Astrocyte of the spinal cord (primary cell): ENCODE measurements at regions not wholly inside any gene's neighbourhood (a gene's known extent, or its start where the extent isn't known, plus 50 kb on each side); places are given as distances from the start of the nearest gene placed in this dataset.
A peak's percentile ranks its signal among the peaks of the same experiment; 100 is the strongest.

Experiments
- DNase-seq: peaks from one replicate; pipeline ENCODE4 v3.0.0; 2011; ENCODE audit warnings: low read depth, low spot score
- H3K4me3 ChIP-seq: 2 replicates; pipeline ENCODE4 v1.5.1; 2011; ENCODE audit warnings: low read depth, mild to moderate bottlenecking, low read length, moderate library complexity
- CTCF ChIP-seq: IDR thresholded peaks from 2 replicates; pipeline ENCODE4 v1.5.1; 2012; ENCODE audit warnings: low read depth, mild to moderate bottlenecking, low read length, inconsistent platforms
- in situ Hi-C: cut with HindIII; loops from 2 replicates; pipeline ENCODE4 v1.10.0; 2017; ENCODE audit warnings: low sequenced_read_pairs

- peak; percentile 62 for DNase-seq
- TF ChIP-seq CTCF, result no peak
- in situ Hi-C loops, result no loop called here
- H3K4me3 ChIP-seq, result no peak overlapping the region
These were observed 91.7 kb upstream of the PDZRN3 start for GRCh38 chr3:73716418-73716817.

- TF ChIP-seq CTCF, result no peak
- in situ Hi-C loops, result no loop called here
These were observed 85.6 kb upstream of the PDZRN3 start for GRCh38 chr3:73710340-73710739.

GRCh38 chr3:73709712-73710111 is 85.0 kb upstream of the PDZRN3 start:
- no peak for TF ChIP-seq CTCF
- DNase-seq, result no peak
- no peak overlapping the region for H3K4me3 ChIP-seq
- in situ Hi-C loops, result no loop called here

More at GRCh38 chr3:73710340-73710739, 85.6 kb upstream of the PDZRN3 start:
- no peak for DNase-seq
- H3K4me3 ChIP-seq, result no peak overlapping the region

GRCh38 chr3:73708956-73709355 is 84.2 kb upstream of the PDZRN3 start:
- no peak for TF ChIP-seq CTCF
- in situ Hi-C loops, result no loop called here
- H3K4me3 ChIP-seq, result no peak overlapping the region
- DNase-seq, result no peak

GRCh38 chr3:73707772-73708171 is 83.0 kb upstream of the PDZRN3 start:
- no peak for TF ChIP-seq CTCF
- H3K4me3 ChIP-seq, result no peak overlapping the region
- DNase-seq, result peak; percentile 73
- in situ Hi-C loops, result no loop called here

GRCh38 chr3:73706771-73707170 is 82.0 kb upstream of the PDZRN3 start:
- H3K4me3 ChIP-seq, result no peak overlapping the region
- in situ Hi-C loops, result no loop called here
- no peak for DNase-seq

More at GRCh38 chr3:73706771-73707170, 82.0 kb upstream of the PDZRN3 start:
- no peak for TF ChIP-seq CTCF
